Progenitor cell of endocrine pancreas (in vitro differentiated cells): ENCODE measurements at regions not wholly inside any gene's neighbourhood (a gene's known extent, or its start where the extent isn't known, plus 50 kb on each side); places are given as distances from the start of the nearest gene placed in this dataset.

Experiments
- DNase-seq: peaks from one replicate; pipeline ENCODE4 v3.0.0; 2021; ENCODE audit warnings: low spot score; ENCODE audit not compliant: unreplicated experiment
- H3K27ac Mint-ChIP-seq: 2 replicates; pipeline ENCODE4 v1.8.0; 2021; ENCODE audit warnings: mild to moderate bottlenecking, moderate library complexity, mixed read lengths
- H3K27me3 Mint-ChIP-seq: 2 replicates; pipeline ENCODE4 v1.8.0; 2021; ENCODE audit warnings: mixed read lengths
- H3K36me3 Mint-ChIP-seq: 2 replicates; pipeline ENCODE4 v1.8.0; 2022; ENCODE audit warnings: mixed read lengths; ENCODE audit not compliant: insufficient read depth
- H3K4me1 Mint-ChIP-seq: 2 replicates; pipeline ENCODE4 v1.8.0; 2021; ENCODE audit warnings: low read depth, mixed read lengths
- H3K4me3 Mint-ChIP-seq: 2 replicates; pipeline ENCODE4 v1.8.0; 2021; ENCODE audit warnings: low read depth, mild to moderate bottlenecking, moderate library complexity, mixed read lengths
- H3K9me3 Mint-ChIP-seq: 2 replicates; pipeline ENCODE4 v1.8.0; 2021; ENCODE audit warnings: low read depth, mixed read lengths
- CTCF ChIP-seq: fragments of 200-600 bp; sonication (generic); IDR thresholded peaks from one replicate; pipeline ENCODE4 v1.5.0; 2021; ENCODE audit warnings: antibody characterized with exemption, mild to moderate bottlenecking; ENCODE audit not compliant: unreplicated experiment

DNA sequence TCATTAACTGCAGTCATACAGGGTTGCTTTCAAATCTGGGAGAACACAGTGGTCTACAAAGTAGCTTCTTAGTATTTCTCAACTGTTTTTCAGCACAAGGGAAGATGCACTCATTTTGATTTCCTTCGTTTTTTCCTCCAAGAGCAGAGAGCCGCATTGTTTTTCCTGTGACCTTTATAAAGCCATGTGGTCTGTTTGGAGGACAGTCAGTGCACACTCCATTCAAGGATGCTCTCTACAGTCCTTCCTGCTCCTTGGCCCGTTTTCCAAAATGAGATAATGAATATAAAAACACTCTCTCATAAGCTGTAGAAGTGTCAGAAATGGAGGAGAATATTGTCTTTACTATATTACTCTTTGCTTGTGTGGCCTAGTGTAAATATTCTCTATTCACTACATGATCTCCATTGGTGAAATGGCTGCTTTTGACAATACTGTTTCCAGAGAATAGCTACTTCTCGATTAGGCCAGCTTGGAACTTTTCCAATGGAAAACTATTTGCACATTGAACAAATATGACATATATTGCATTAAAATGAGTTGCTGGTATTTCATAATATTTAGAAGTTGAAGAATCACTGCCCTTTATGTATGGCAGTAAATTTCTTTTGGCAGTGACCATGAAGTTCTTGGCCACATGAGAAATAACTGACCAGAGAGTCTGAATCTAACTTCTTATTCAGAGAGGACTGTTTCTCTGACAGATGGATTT, 393.1 kb upstream of the RGS6 start:
- Mint-ChIP-seq H3K4me1 (peaks cover 19% of the 10 kb centered on the region), H3K4me3 (no peak overlapping the region), H3K27me3 (no peaks in the 10 kb centered on the region), H3K36me3 (no peaks in the 10 kb centered on the region), H3K9me3 (no peaks in the 10 kb centered on the region), H3K27ac (peak overlapping the region; percentile 76)
- DNase-seq = no peak
- no peak for TF ChIP-seq CTCF

- no peak for TF ChIP-seq CTCF
- DNase-seq = no peak
- H3K27ac Mint-ChIP-seq = peak overlapping the region; percentile 76
- H3K4me3 Mint-ChIP-seq = no peak overlapping the region
- peaks cover 19% of the 10 kb centered on the region for H3K4me1 Mint-ChIP-seq
- no peaks in the 10 kb centered on the region for H3K9me3 Mint-ChIP-seq
- H3K36me3 Mint-ChIP-seq = no peaks in the 10 kb centered on the region
- H3K27me3 Mint-ChIP-seq = no peaks in the 10 kb centered on the region
Measured at GRCh38 chr14:71539650-71540285, 392.5 kb upstream of the RGS6 start.

GRCh38 chr14:71541271-71541670, 391.0 kb upstream of the RGS6 start:
- Mint-ChIP-seq H3K36me3 (no peaks in the 10 kb centered on the region), H3K9me3 (no peaks in the 10 kb centered on the region), H3K27me3 (no peaks in the 10 kb centered on the region), H3K4me1 (peaks cover 19% of the 10 kb centered on the region), H3K27ac (no peak overlapping the region), H3K4me3 (no peak overlapping the region)
- TF ChIP-seq CTCF = no peak
- no peak for DNase-seq

DNA sequence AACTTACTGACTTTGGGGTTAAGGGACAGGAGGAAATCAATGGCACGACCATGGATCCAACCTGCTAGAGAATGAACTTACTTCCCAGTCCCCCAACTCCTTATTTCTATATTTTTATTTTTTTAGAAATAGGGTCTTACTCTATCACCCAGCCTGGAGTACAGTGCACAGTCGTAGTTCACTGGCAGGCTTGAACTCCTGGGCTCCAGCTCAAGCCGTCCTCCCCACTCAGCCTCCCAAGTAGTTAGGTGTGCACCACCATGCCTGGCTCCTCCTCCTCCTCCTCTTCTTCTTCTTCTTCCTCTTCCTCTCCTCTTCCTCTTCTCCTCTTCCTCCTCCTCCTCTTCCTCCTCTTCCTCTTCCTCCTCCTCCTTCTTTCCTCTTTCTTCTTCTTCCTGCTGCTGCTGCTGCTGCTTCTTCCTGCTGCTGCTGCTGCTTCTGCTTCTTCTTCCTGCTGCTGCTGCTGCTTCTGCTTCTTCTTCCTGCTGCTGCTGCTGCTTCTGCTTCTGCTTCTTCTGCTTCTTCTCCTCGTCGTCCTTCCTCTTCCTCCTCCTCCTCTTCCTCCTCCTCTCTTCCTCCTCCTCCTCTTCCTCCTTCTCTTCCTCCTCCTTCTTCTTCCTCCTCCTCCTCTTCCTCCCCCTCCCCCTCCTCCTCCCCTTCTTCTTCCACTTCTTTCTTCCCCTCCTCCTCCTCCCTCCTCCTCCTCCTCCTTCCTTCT, 390.1 kb upstream of the RGS6 start:
- H3K9me3 Mint-ChIP-seq = no peaks in the 10 kb centered on the region
- TF ChIP-seq CTCF = no peak
- no peak overlapping the region for H3K4me3 Mint-ChIP-seq
- peaks cover 19% of the 10 kb centered on the region for H3K4me1 Mint-ChIP-seq
- H3K36me3 Mint-ChIP-seq = no peaks in the 10 kb centered on the region
- DNase-seq = no peak
- H3K27me3 Mint-ChIP-seq = no peaks in the 10 kb centered on the region
- H3K27ac Mint-ChIP-seq = peak overlapping the region; percentile 13

GRCh38 chr14:71549421-71550050, 382.7 kb upstream of the RGS6 start:
- no peaks in the 10 kb centered on the region for H3K27me3 Mint-ChIP-seq
- no peak overlapping the region for H3K27ac Mint-ChIP-seq
- peaks cover 6% of the 10 kb centered on the region for H3K4me1 Mint-ChIP-seq
- no peak for DNase-seq
- no peak for TF ChIP-seq CTCF
- peaks cover 2% of the 10 kb centered on the region for H3K36me3 Mint-ChIP-seq
- H3K4me3 Mint-ChIP-seq = no peak overlapping the region
- no peaks in the 10 kb centered on the region for H3K9me3 Mint-ChIP-seq
